GM20000 (cell line): ENCODE measurements at regions not wholly inside any gene's neighbourhood (a gene's known extent, or its start where the extent isn't known, plus 50 kb on each side); places are given as distances from the start of the nearest gene placed in this dataset.

Experiments used
- DNase-seq: peaks from one replicate; pipeline ENCODE4 v3.0.0; 2012; ENCODE audit warnings: low spot score
- TF ChIP-seq, protein P1 (sequence below): IDR thresholded peaks from 2 replicates; pipeline ENCODE4 v1.5.1; 2012; ENCODE audit warnings: mild to moderate bottlenecking, control low read depth; ENCODE audit errors: extremely low read depth, missing control alignments

DNA sequence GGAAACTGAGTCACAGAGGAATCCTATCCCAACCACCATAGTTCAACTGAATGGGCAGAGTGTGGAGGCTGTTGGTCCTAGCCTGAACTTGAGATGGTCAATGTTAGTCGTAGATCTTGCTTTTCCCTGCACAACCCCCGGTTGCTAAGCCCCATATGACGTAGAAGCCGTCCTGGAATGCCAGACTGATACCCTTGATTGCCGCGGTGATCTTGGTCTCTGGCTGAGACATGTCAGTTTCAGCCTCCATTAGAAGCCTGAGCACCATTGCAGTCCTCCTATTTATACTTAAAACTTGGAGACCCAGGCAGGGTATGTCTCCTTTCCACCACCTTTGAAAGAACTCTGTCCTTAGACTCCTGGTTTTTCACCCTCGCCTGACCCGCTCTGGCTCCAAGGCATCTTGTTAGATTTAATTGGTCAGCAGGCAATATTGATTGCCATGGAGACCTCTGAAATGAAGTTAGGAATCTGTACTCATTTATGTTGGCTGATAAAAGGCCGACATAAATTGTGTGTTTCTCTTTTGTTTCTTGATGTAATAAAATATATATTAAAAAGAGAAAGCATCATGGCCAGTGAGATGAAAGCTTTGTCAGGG, 53.4 kb downstream of the RPLP1 start:
- TF ChIP-seq, protein P1, sequence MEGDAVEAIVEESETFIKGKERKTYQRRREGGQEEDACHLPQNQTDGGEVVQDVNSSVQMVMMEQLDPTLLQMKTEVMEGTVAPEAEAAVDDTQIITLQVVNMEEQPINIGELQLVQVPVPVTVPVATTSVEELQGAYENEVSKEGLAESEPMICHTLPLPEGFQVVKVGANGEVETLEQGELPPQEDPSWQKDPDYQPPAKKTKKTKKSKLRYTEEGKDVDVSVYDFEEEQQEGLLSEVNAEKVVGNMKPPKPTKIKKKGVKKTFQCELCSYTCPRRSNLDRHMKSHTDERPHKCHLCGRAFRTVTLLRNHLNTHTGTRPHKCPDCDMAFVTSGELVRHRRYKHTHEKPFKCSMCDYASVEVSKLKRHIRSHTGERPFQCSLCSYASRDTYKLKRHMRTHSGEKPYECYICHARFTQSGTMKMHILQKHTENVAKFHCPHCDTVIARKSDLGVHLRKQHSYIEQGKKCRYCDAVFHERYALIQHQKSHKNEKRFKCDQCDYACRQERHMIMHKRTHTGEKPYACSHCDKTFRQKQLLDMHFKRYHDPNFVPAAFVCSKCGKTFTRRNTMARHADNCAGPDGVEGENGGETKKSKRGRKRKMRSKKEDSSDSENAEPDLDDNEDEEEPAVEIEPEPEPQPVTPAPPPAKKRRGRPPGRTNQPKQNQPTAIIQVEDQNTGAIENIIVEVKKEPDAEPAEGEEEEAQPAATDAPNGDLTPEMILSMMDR, result no peak
- no peak for DNase-seq

DNA sequence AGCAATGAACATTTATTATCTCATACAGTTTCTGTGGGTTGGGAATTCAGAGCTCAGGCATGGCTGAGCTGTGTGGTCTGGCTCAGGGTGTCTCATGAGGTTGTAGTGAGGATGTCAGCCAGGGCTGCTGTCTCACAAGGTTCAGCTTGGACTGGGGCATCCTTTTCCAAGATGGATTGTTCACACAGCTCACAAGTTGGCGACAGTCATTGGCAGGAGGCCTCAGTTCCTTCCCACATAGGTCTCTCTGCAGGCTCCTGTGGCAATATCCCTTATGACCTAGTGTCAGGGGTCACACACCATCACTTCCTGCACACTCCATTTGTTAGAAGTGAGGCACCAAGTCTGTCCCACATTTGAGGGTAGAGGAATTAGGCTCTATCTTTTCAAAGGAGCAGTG, 56.0 kb downstream of the RPLP1 start:
- TF ChIP-seq, protein P1, result no peak
- no peak for DNase-seq

DNA sequence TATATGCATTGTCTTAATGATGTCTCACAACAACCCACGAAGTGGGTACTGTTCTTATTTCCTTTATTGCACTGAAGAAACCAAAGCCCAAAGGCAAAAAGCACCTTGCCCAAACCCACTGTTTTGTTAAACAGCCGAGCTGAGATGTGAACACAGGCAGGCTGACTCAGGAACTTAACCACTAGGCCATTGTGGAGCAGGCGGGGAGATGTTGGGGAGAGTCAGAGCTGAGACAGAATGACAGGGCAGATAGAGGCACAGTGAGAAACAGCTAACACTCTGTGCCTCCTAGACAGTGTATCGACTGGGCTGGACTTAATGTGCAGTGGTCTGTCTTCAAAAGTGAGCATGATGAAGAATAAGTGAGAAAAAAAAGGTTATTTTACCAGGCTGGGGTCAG, 56.5 kb downstream of the RPLP1 start:
- TF ChIP-seq, protein P1, result no peak
- no peak for DNase-seq

DNA sequence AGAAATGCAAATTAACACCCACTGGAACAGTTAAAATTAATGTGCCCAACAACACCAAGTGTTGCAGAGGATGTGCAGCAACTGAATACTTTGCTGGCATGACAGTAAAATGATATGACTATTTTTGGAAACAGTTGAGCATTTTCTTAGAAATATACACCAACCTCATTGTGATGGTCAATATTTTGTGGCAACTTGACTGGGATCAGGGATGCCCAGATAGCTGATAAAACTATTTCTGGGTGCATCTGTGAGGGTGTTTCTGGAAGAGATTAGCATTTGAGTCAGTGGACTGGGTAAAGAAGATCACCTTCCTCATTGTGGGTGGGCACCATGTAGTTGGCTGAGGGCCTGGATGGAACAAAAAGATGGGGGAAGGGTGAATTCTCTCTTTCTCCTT, 57.9 kb downstream of the RPLP1 start:
- TF ChIP-seq, protein P1, result no peak
- DNase-seq, result no peak

DNA sequence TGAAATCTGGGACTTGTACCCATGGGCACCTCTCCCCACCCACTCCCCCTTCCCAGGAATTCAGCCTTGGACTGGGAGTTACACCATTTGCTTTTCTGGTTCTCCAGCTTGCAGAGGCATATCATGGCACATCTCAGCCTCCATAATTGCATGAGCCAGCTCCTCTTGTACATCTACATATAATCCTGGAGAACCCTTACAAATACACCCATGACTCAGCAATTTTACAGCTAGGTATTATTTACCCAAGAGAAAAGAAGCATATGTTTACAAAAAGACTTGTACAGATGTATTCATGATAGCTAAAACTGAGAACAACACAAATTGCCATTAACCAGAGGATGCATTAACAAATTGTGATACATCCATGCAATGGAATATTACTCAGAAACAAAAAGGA, 58.4 kb downstream of the RPLP1 start:
- TF ChIP-seq, protein P1, result no peak
- DNase-seq, result no peak

DNA sequence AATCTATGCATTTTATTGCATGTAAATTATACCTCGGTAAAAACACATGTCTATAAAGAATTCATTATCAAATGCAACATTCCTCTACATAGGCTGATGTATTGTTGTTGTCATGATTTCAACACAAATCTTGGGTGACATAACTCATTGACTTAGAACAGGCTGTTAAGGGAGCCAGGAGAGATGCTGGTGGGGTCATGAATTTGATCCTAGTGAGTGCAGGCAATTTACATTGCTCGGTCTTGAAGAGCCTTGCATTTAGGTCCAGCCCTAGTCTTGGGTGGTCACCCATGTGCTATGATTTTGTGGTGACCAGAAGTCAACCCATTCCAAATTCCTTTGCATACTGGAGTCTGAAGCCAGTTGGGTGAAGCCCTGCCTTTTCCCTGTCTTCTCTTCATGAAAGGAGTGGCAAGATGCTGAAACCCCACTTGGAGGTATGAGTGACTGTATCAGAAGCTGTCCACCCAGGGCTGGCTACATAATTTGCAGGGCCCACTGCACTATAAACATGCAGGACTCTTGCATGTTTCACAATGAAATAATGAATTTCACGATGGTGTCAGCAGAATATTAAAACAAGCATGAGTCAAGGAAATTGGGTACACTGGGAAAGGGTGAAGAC, 59.2 kb downstream of the RPLP1 start:
- no peak for DNase-seq
- TF ChIP-seq, protein P1, result no peak

DNA sequence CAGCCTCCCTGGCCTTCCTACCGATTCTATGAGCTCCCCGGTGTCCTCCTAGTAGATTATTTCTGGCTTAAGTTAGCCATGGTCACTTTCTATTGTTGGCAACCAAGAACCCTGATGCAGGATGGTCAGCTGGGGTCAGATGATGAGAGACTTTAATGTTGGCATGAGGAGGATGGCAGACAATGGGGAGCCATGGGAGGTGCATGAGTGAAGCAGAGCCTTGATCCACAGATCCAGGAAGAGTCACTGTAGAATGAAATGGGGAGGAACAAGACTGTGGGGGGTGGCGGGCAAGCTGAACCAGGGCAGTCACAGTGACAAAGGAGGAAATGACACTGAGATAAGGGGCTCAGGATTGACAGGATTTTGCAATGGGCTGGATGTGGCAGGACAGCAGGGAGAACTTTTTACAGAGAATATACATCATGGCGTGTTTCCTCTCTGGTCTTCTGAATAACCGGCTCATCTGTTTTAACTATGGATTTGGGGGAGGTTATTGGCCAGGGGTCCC, 60.9 kb downstream of the RPLP1 start:
- TF ChIP-seq, protein P1, result no peak
- no peak for DNase-seq
